ENCODE measurements at regions not wholly inside any gene's neighbourhood (a gene's known extent, or its start where the extent isn't known, plus 50 kb on each side); places are given as distances from the start of the nearest gene placed in this dataset.

GRCh38 chr18:76546088-76546435 is 51.0 kb upstream of the ZNF516 start:
- no peaks in the 10 kb centered on the region for H3K36me3 ChIP-seq (ENCODE audit: control insufficient read depth in 2 of 2, insufficient read depth in 1 of 2, low read length in 2 of 2)
- POLR2A ChIA-PET, result no interaction called here
- H3K4me1 ChIP-seq (ENCODE audit: control insufficient read depth, insufficient read depth, low read length), result peaks cover 3% of the 10 kb centered on the region; the same call in 1 of the 2 replicates
- no peaks in the 10 kb centered on the region for H3K9me3 ChIP-seq (ENCODE audit: control insufficient read depth, insufficient read depth, low read depth, low read length)
- no peak overlapping the region for H3K4me3 ChIP-seq (ENCODE audit: low read depth, low read length)
- CTCF ChIA-PET, result no interaction called here
- H3K27ac ChIP-seq (ENCODE audit: extremely low read depth, low read depth, low read length), result no peak overlapping the region
- TF ChIP-seq EGR2 (tag by site-specific recombination; IDR thresholded peaks at IDR 0.05; ENCODE audit: low read depth) (no peak), ZNF621 (tag by site-specific recombination; IDR thresholded peaks at IDR 0.05) (no peak), ZBTB26 (tag by site-specific recombination; optimal IDR thresholded peaks at IDR 0.05) (no peak), MYNN (tag by site-specific recombination; IDR thresholded peaks at IDR 0.05; ENCODE audit: borderline replicate concordance) (no peak)
- TF ChIP-seq, protein P1, sequence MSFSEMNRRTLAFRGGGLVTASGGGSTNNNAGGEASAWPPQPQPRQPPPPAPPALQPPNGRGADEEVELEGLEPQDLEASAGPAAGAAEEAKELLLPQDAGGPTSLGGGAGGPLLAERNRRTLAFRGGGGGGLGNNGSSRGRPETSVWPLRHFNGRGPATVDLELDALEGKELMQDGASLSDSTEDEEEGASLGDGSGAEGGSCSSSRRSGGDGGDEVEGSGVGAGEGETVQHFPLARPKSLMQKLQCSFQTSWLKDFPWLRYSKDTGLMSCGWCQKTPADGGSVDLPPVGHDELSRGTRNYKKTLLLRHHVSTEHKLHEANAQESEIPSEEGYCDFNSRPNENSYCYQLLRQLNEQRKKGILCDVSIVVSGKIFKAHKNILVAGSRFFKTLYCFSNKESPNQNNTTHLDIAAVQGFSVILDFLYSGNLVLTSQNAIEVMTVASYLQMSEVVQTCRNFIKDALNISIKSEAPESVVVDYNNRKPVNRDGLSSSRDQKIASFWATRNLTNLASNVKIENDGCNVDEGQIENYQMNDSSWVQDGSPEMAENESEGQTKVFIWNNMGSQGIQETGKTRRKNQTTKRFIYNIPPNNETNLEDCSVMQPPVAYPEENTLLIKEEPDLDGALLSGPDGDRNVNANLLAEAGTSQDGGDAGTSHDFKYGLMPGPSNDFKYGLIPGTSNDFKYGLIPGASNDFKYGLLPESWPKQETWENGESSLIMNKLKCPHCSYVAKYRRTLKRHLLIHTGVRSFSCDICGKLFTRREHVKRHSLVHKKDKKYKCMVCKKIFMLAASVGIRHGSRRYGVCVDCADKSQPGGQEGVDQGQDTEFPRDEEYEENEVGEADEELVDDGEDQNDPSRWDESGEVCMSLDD (tag by site-specific recombination; IDR thresholded peaks at IDR 0.05), result no peak

- no peak for TF ChIP-seq ZNF274 (IDR thresholded peaks at IDR 0.05; ENCODE audit: low read length)
- TF ChIP-seq ZNF274 (tag by site-specific recombination; IDR thresholded peaks at IDR 0.05; ENCODE audit: borderline replicate concordance), result no peak
- TF ChIP-seq ZNF18 (tag by site-specific recombination; IDR thresholded peaks at IDR 0.05), result no peak
- no peak for TF ChIP-seq ZNF221 (tag by site-specific recombination; IDR thresholded peaks at IDR 0.05; ENCODE audit: borderline replicate concordance)
- TF ChIP-seq SP7 (tag by site-specific recombination; IDR thresholded peaks at IDR 0.05), result no peak
- TF ChIP-seq, protein P2, sequence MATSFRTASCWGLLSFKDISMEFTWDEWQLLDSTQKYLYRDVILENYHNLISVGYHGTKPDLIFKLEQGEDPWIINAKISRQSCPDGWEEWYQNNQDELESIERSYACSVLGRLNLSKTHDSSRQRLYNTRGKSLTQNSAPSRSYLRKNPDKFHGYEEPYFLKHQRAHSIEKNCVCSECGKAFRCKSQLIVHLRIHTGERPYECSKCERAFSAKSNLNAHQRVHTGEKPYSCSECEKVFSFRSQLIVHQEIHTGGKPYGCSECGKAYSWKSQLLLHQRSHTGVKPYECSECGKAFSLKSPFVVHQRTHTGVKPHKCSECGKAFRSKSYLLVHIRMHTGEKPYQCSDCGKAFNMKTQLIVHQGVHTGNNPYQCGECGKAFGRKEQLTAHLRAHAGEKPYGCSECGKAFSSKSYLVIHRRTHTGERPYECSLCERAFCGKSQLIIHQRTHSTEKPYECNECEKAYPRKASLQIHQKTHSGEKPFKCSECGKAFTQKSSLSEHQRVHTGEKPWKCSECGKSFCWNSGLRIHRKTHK (tag by site-specific recombination; IDR thresholded peaks at IDR 0.05), result no peak
- no peak for TF ChIP-seq BCL11B (tag by site-specific recombination; IDR thresholded peaks at IDR 0.05; ENCODE audit: low read depth)
- TF ChIP-seq, protein P3, sequence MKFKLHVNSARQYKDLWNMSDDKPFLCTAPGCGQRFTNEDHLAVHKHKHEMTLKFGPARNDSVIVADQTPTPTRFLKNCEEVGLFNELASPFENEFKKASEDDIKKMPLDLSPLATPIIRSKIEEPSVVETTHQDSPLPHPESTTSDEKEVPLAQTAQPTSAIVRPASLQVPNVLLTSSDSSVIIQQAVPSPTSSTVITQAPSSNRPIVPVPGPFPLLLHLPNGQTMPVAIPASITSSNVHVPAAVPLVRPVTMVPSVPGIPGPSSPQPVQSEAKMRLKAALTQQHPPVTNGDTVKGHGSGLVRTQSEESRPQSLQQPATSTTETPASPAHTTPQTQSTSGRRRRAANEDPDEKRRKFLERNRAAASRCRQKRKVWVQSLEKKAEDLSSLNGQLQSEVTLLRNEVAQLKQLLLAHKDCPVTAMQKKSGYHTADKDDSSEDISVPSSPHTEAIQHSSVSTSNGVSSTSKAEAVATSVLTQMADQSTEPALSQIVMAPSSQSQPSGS (tag by site-specific recombination; IDR thresholded peaks at IDR 0.05; ENCODE audit: low read depth), result no peak
- TF ChIP-seq ZBTB49 (tag by site-specific recombination; IDR thresholded peaks at IDR 0.05; ENCODE audit: low read depth), result no peak
- no peak for TF ChIP-seq ZNF174 (tag by site-specific recombination; IDR thresholded peaks at IDR 0.05)
- TF ChIP-seq ZNF701 (tag by site-specific recombination; IDR thresholded peaks at IDR 0.05), result no peak
- TF ChIP-seq, protein P4, sequence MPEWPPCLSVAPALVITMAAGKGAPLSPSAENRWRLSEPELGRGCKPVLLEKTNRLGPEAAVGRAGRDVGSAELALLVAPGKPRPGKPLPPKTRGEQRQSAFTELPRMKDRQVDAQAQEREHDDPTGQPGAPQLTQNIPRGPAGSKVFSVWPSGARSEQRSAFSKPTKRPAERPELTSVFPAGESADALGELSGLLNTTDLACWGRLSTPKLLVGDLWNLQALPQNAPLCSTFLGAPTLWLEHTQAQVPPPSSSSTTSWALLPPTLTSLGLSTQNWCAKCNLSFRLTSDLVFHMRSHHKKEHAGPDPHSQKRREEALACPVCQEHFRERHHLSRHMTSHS (tag by site-specific recombination; IDR thresholded peaks at IDR 0.05), result no peak
- no peak for TF ChIP-seq ZNF610 (tag by site-specific recombination; IDR thresholded peaks at IDR 0.05; ENCODE audit: borderline replicate concordance)
- TF ChIP-seq ZNF24 (tag by site-specific recombination; IDR thresholded peaks at IDR 0.05), result no peak
- TF ChIP-seq SCRT1 (tag by site-specific recombination; IDR thresholded peaks at IDR 0.05; ENCODE audit: borderline replicate concordance), result no peak
- Histone ChIP-seq H3K4me1 (ENCODE audit: control insufficient read depth, insufficient read depth, low read length) (peaks cover 3% of the 10 kb centered on the region; the same call in 1 of the 2 replicates), H3K4me3 (ENCODE audit: low read depth, low read length) (no peak overlapping the region), H3K36me3 (ENCODE audit: control insufficient read depth in 2 of 2, insufficient read depth in 1 of 2, low read length in 2 of 2) (no peaks in the 10 kb centered on the region), H3K9me3 (ENCODE audit: control insufficient read depth, insufficient read depth, low read depth, low read length) (no peaks in the 10 kb centered on the region), H3K27ac (ENCODE audit: extremely low read depth, low read depth, low read length) (no peak overlapping the region)
- ChIA-PET POLR2A (no interaction called here), CTCF (no interaction called here)
These were observed 50.5 kb upstream of the ZNF516 start for GRCh38 chr18:76545433-76546087.

Data from HEK293 (cell line).